Neural cell (in vitro differentiated cells): ENCODE measurements at regions not wholly inside any gene's neighbourhood (a gene's known extent, or its start where the extent isn't known, plus 50 kb on each side); places are given as distances from the start of the nearest gene placed in this dataset.

Source experiments
- H2AFZ ChIP-seq: fragments of 200-600, 300-800 bp; sonication (generic), shearing (Covaris generic); 2 replicates; pipeline ENCODE4 v1.6.0; 2014; ENCODE audit warnings: low read depth, mild to moderate bottlenecking, antibody characterized with exemption, low read length, moderate library complexity
- H3F3A ChIP-seq: fragments of 200-600 bp; shearing (Covaris generic); 2 replicates; pipeline ENCODE4 v1.6.1; 2016; ENCODE audit warnings: mild to moderate bottlenecking, moderate library complexity, mixed read lengths, antibody characterized with exemption, low read length; ENCODE audit not compliant: insufficient read depth, poor library complexity, severe bottlenecking
- H3K27ac ChIP-seq: fragments of 200-600, 300-800 bp; sonication (generic), shearing (Covaris generic); 2 replicates; pipeline ENCODE4 v1.5.1; 2014; ENCODE audit warnings: mild to moderate bottlenecking, low read length, moderate library complexity
- H3K27me3 ChIP-seq: fragments of 300-800, 200-600 bp; sonication (generic), shearing (Covaris generic); 2 replicates; pipeline ENCODE4 v1.6.0; 2014; ENCODE audit warnings: mild to moderate bottlenecking, low read depth, low read length, moderate library complexity; ENCODE audit not compliant: insufficient read depth
- H3K36me3 ChIP-seq: fragments of 300-800, 200-600 bp; sonication (generic), shearing (Covaris generic); 2 replicates; pipeline ENCODE4 v1.5.1; 2014; ENCODE audit warnings: mild to moderate bottlenecking, antibody characterized with exemption, low read length, moderate library complexity; ENCODE audit not compliant: insufficient read depth
- H3K4me2 ChIP-seq: fragments of 300-800, 200-600 bp; sonication (generic), shearing (Covaris generic); 2 replicates; pipeline ENCODE4 v1.6.0; 2014; ENCODE audit warnings: mild to moderate bottlenecking, low read length
- H3K4me3 ChIP-seq: fragments of 300-800, 200-600 bp; sonication (generic), shearing (Covaris generic); 2 replicates; pipeline ENCODE4 v1.5.1; 2014; ENCODE audit warnings: mild to moderate bottlenecking, low read length, moderate library complexity
- H3K79me2 ChIP-seq: fragments of 200-600 bp; shearing (Covaris generic); replicated peaks from 2 replicates; pipeline ENCODE4 v1.6.0; 2014; ENCODE audit warnings: mild to moderate bottlenecking, low read length, moderate library complexity; ENCODE audit not compliant: insufficient read depth
- H3K9ac ChIP-seq: fragments of 300-800, 200-600 bp; sonication (generic), shearing (Covaris generic); 2 replicates; pipeline ENCODE4 v1.6.1; 2016; ENCODE audit warnings: mild to moderate bottlenecking, low read length, mixed read lengths
- H3K9me2 ChIP-seq: fragments of 200-600 bp; shearing (Covaris generic); 2 replicates; pipeline ENCODE4 v1.6.1; 2016; ENCODE audit warnings: mild to moderate bottlenecking, low read length, mixed read lengths; ENCODE audit not compliant: insufficient read depth
- H3K9me3 ChIP-seq: fragments of 200-600, 300-800 bp; sonication (generic), shearing (Covaris generic); 2 replicates; pipeline ENCODE4 v1.6.1; 2016; ENCODE audit warnings: mild to moderate bottlenecking, mixed run types, low read length, moderate library complexity, mixed read lengths
- H4K20me1 ChIP-seq: fragments of 200-600 bp; shearing (Covaris generic); 2 replicates; pipeline ENCODE4 v1.6.1; 2016; ENCODE audit warnings: mild to moderate bottlenecking, mixed run types; ENCODE audit not compliant: insufficient read depth
- EP300 ChIP-seq: fragments of 450-650 bp; conservative IDR thresholded peaks from 2 replicates; pipeline ENCODE4 v1.6.1; 2014; ENCODE audit warnings: antibody characterized with exemption, mild to moderate bottlenecking, moderate library complexity; ENCODE audit not compliant: poor library complexity, severe bottlenecking
- EZH2 ChIP-seq: fragments of 200-600, 300-800 bp; shearing (Covaris generic), sonication (generic); IDR thresholded peaks from 2 replicates; pipeline ENCODE4 v1.6.1; 2014; ENCODE audit warnings: antibody characterized with exemption, low read length, borderline replicate concordance, mild to moderate bottlenecking; ENCODE audit not compliant: insufficient read depth, poor library complexity, severe bottlenecking
- MXI1 ChIP-seq: fragments of 450-650 bp; conservative IDR thresholded peaks from 2 replicates; pipeline ENCODE4 v1.6.1; 2014; ENCODE audit warnings: antibody characterized with exemption, mild to moderate bottlenecking; ENCODE audit not compliant: poor library complexity, severe bottlenecking
- POLR2AphosphoS5 ChIP-seq: IDR thresholded peaks from 2 replicates; pipeline ENCODE4 v1.6.1; 2012
- RAD21 ChIP-seq: fragments of 450-650 bp; conservative IDR thresholded peaks from 2 replicates; pipeline ENCODE4 v1.6.1; 2014; ENCODE audit warnings: antibody characterized with exemption, mild to moderate bottlenecking, moderate library complexity
- SMC3 ChIP-seq: fragments of 450-650 bp; conservative IDR thresholded peaks from 2 replicates; pipeline ENCODE4 v1.6.1; 2014; ENCODE audit warnings: antibody characterized with exemption, mild to moderate bottlenecking, moderate library complexity; ENCODE audit not compliant: poor library complexity
- TAF1 ChIP-seq: IDR thresholded peaks from 2 replicates; pipeline ENCODE4 v1.6.1; 2012; ENCODE audit warnings: low read depth
- TF ChIP-seq, protein P1 (sequence below): fragments of 450-650 bp; IDR thresholded peaks from 2 replicates; pipeline ENCODE4 v1.5.1; 2014; ENCODE audit warnings: antibody characterized with exemption, mild to moderate bottlenecking, moderate library complexity; ENCODE audit not compliant: poor library complexity, severe bottlenecking
- TF ChIP-seq, protein P2 (sequence below): IDR thresholded peaks from 2 replicates; pipeline ENCODE4 v1.6.1; 2012; ENCODE audit warnings: borderline replicate concordance

DNA sequence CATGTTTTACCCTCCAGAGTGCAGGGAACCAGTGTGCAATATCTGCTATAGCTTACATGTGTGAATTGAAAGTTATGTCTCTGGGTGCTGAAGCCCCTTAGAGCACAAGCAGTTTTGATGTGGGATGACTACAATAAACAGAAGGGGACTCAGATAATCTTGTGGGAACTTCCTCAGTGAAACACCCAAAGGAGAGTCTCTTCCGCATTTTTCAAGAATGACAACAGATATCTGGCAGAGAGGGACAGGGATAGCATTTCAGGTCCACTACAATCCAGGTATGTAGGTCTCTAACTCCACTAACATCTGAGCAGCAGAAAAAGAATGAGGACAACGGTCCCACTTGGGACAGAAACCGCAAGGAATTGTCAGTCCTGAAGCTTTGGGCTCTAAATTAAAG is 67.6 kb upstream of the PDE4B start:
- H3F3A ChIP-seq, result no peaks in the 10 kb centered on the region
- H3K36me3 ChIP-seq, result no peaks in the 10 kb centered on the region
- H3K27me3 ChIP-seq, result no peaks in the 10 kb centered on the region
- TF ChIP-seq, protein P1, sequence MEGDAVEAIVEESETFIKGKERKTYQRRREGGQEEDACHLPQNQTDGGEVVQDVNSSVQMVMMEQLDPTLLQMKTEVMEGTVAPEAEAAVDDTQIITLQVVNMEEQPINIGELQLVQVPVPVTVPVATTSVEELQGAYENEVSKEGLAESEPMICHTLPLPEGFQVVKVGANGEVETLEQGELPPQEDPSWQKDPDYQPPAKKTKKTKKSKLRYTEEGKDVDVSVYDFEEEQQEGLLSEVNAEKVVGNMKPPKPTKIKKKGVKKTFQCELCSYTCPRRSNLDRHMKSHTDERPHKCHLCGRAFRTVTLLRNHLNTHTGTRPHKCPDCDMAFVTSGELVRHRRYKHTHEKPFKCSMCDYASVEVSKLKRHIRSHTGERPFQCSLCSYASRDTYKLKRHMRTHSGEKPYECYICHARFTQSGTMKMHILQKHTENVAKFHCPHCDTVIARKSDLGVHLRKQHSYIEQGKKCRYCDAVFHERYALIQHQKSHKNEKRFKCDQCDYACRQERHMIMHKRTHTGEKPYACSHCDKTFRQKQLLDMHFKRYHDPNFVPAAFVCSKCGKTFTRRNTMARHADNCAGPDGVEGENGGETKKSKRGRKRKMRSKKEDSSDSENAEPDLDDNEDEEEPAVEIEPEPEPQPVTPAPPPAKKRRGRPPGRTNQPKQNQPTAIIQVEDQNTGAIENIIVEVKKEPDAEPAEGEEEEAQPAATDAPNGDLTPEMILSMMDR, result no peak
- no peak for TF ChIP-seq MXI1
- TF ChIP-seq EP300, result no peak
- no peak for TF ChIP-seq RAD21
- no peak for TF ChIP-seq POLR2AphosphoS5
- TF ChIP-seq, protein P2, sequence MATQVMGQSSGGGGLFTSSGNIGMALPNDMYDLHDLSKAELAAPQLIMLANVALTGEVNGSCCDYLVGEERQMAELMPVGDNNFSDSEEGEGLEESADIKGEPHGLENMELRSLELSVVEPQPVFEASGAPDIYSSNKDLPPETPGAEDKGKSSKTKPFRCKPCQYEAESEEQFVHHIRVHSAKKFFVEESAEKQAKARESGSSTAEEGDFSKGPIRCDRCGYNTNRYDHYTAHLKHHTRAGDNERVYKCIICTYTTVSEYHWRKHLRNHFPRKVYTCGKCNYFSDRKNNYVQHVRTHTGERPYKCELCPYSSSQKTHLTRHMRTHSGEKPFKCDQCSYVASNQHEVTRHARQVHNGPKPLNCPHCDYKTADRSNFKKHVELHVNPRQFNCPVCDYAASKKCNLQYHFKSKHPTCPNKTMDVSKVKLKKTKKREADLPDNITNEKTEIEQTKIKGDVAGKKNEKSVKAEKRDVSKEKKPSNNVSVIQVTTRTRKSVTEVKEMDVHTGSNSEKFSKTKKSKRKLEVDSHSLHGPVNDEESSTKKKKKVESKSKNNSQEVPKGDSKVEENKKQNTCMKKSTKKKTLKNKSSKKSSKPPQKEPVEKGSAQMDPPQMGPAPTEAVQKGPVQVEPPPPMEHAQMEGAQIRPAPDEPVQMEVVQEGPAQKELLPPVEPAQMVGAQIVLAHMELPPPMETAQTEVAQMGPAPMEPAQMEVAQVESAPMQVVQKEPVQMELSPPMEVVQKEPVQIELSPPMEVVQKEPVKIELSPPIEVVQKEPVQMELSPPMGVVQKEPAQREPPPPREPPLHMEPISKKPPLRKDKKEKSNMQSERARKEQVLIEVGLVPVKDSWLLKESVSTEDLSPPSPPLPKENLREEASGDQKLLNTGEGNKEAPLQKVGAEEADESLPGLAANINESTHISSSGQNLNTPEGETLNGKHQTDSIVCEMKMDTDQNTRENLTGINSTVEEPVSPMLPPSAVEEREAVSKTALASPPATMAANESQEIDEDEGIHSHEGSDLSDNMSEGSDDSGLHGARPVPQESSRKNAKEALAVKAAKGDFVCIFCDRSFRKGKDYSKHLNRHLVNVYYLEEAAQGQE, result no peak
- TF ChIP-seq EZH2, result no peak
- TF ChIP-seq SMC3, result no peak
- TF ChIP-seq TAF1, result no peak
- H3K9ac ChIP-seq, result no peak overlapping the region
- H3K4me3 ChIP-seq, result no peak overlapping the region
- H3K27ac ChIP-seq, result no peak overlapping the region
- no peaks in the 10 kb centered on the region for H3K9me2 ChIP-seq
- H4K20me1 ChIP-seq, result no peaks in the 10 kb centered on the region
- H3K9me3 ChIP-seq, result no peaks in the 10 kb centered on the region
- H3K4me2 ChIP-seq, result no peak overlapping the region
- no peaks in the 10 kb centered on the region for H3K79me2 ChIP-seq
- H2AFZ ChIP-seq, result no peak overlapping the region

DNA sequence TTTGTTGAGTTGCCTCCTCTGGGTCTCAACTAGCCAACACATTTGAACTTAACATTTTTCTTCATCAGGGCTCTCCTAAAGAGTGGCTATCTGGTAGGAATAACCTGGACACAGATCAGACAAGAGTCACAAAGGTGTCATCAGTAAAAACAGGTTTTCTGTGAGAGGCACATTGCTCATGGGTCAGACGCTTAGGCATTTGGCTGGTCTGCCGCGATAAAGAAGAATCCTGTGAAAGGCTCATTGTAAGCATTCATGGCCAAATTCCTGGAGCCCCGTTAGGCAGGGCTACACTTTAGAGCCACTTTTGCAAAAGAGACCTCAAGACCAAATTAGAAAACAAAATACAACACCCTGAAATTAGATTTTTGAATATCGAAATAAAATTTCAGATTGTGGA is 64.2 kb upstream of the PDE4B start:
- H3K27ac ChIP-seq, result no peak overlapping the region
- no peak overlapping the region for H2AFZ ChIP-seq
- no peak overlapping the region for H3K4me2 ChIP-seq
- no peaks in the 10 kb centered on the region for H3K9me3 ChIP-seq
- no peaks in the 10 kb centered on the region for H3K27me3 ChIP-seq
- H3K9ac ChIP-seq, result no peak overlapping the region
- no peaks in the 10 kb centered on the region for H3K9me2 ChIP-seq
- no peak for TF ChIP-seq RAD21
- no peak for TF ChIP-seq SMC3
- no peak for TF ChIP-seq EZH2
- TF ChIP-seq, protein P1, result no peak
- no peaks in the 10 kb centered on the region for H3K36me3 ChIP-seq
- no peaks in the 10 kb centered on the region for H3K79me2 ChIP-seq
- no peaks in the 10 kb centered on the region for H3F3A ChIP-seq
- H4K20me1 ChIP-seq, result no peaks in the 10 kb centered on the region
- H3K4me3 ChIP-seq, result no peak overlapping the region
